PC-9 (cell line): ENCODE measurements at regions not wholly inside any gene's neighbourhood (a gene's known extent, or its start where the extent isn't known, plus 50 kb on each side); places are given as distances from the start of the nearest gene placed in this dataset.

Experiments used
- BruUV-seq: library from RNA; stranded (reverse); fragments of 400-500 nt; replicated peaks from 2 replicates; lab custom pipeline; 2021; lab: Mats Ljungman, UMichigan
- CTCF ChIA-PET: fragments of 300-600 bp; sonication (Branson Sonifier 250); formaldehyde crosslinking; loops from one replicate; lab custom pipeline; 2022; ENCODE audit warnings: antibody characterized with exemption; lab: Charles Lee
- POLR2A ChIA-PET: fragments of 300-600 bp; sonication (Branson Sonifier 250); formaldehyde crosslinking; loops from one replicate; lab custom pipeline; 2022; ENCODE audit warnings: antibody characterized with exemption; ENCODE audit not compliant: unreplicated experiment; lab: Charles Lee
- DNase-seq, 2 experiments: peaks; one replicate each; pipeline versions ENCODE4 v3.0.0 to v3.0.0-alpha.2; 2015 to 2022; ENCODE audit warnings: mixed read lengths in 1 of 2
- H2AFZ ChIP-seq: fragments of 200-600 bp; sonication (generic); 2 replicates; pipeline ENCODE4 v1.8.1; 2017; ENCODE audit warnings: antibody characterized with exemption
- H3F3A ChIP-seq: fragments of 200-600 bp; sonication (generic); 2 replicates; pipeline ENCODE4 v1.8.1; 2017; ENCODE audit warnings: antibody characterized with exemption, mild to moderate bottlenecking, low read depth; ENCODE audit not compliant: insufficient read depth
- H3K27ac ChIP-seq: fragments of 200-600 bp; sonication (generic); 2 replicates; pipeline ENCODE4 v1.6.1; 2016; ENCODE audit warnings: mixed run types
- H3K27me3 ChIP-seq: fragments of 200-600 bp; sonication (generic); 2 replicates; pipeline ENCODE4 v1.6.1; 2016; ENCODE audit warnings: low read depth, mixed run types; ENCODE audit not compliant: insufficient read depth
- H3K36me3 ChIP-seq: fragments of 200-600 bp; sonication (generic); 2 replicates; pipeline ENCODE4 v1.6.1; 2016; ENCODE audit warnings: low read depth, mixed run types
- H3K4me1 ChIP-seq: fragments of 200-600 bp; sonication (generic); replicated peaks from 2 replicates; pipeline ENCODE4 v1.6.1; 2016; ENCODE audit warnings: mixed run types; ENCODE audit not compliant: insufficient read depth
- H3K4me2 ChIP-seq: fragments of 200-600 bp; sonication (generic); 2 replicates; pipeline ENCODE4 v1.6.1; 2017; ENCODE audit warnings: mixed run types
- H3K4me3 ChIP-seq: fragments of 200-600 bp; sonication (generic); 2 replicates; pipeline ENCODE4 v1.6.1; 2016; ENCODE audit warnings: mixed run types
- H3K79me2 ChIP-seq: fragments of 200-600 bp; sonication (generic); 2 replicates; pipeline ENCODE4 v1.6.1; 2017; ENCODE audit warnings: low read depth, mixed run types
- H3K9me2 ChIP-seq: fragments of 200-600 bp; sonication (generic); 2 replicates; pipeline ENCODE4 v1.8.1; 2017; ENCODE audit warnings: mild to moderate bottlenecking; ENCODE audit not compliant: insufficient read depth
- H3K9me3 ChIP-seq: fragments of 200-600 bp; sonication (generic); 2 replicates; pipeline ENCODE4 v1.8.1; 2016; ENCODE audit warnings: low read depth; ENCODE audit not compliant: insufficient read depth
- H4K20me1 ChIP-seq: fragments of 200-600 bp; sonication (generic); 2 replicates; pipeline ENCODE4 v1.8.1; 2017; ENCODE audit not compliant: insufficient read depth
- CTCF ChIP-seq: fragments of 200-600 bp; sonication (generic); conservative IDR thresholded peaks from 2 replicates; pipeline ENCODE4 v1.6.1; 2017; ENCODE audit warnings: mixed run types, antibody characterized with exemption, mild to moderate bottlenecking, moderate library complexity
- EZH2 ChIP-seq: fragments of 200-600 bp; sonication (generic); IDR thresholded peaks from 2 replicates; pipeline ENCODE4 v1.8.0; 2017; ENCODE audit warnings: antibody characterized with exemption, low read depth
- intact Hi-C: fragments of 100-400 bp; cut with micrococcal nuclease; formaldehyde crosslinking; loops from one replicate; pipeline ENCODE4 v1.10.0; 2022; ENCODE audit not compliant: unreplicated experiment

DNA sequence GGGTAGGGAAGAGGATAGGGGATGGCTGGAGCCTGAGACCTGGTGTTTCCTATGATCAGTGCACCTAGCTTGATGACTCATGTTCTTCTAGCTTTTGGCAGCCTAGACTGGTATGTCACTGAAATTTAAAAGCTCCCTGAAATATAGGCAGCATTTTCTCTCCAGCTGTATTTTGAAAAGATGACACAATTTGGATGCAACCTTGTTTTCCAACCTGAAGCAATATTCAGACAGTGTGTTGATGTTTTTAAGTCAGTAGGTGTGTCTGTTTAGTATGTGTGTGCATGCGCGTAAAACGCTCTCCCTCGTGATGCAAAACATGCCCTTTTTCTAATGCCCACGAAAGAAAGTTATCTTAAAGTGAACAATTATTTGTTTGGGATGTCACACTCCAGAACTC is 58.5 kb downstream of the RPL22L1 start:
- BruUV-seq = no TSS peak
- intact Hi-C loops = no loop called here
- H3K9me2 ChIP-seq = no peaks in the 10 kb centered on the region
- H3K79me2 ChIP-seq = no peaks in the 10 kb centered on the region
- POLR2A ChIA-PET = interaction anchor here (0.5 to 1.5 kb wide), 6 partner anchors 37 to 516 kb away, joined by 3 to 8 read pairs (median 5); no protein-coding TSS in a partner anchor
- peaks cover 27% of the 10 kb centered on the region for H3F3A ChIP-seq
- no peak overlapping the region for H2AFZ ChIP-seq
- DNase-seq = peak; percentile 28 to 68
- peak overlapping the region; percentile 3; the same call in 1 of the 2 replicates for H3K4me2 ChIP-seq
- TF ChIP-seq CTCF = no peak
- no peak for TF ChIP-seq EZH2
- CTCF ChIA-PET = interaction anchor here (0.6 to 5.4 kb wide), 19 partner anchors 9 to 751 kb away, joined by 3 to 97 read pairs (median 4); no protein-coding TSS in a partner anchor
- H3K4me3 ChIP-seq = no peak overlapping the region
- no peaks in the 10 kb centered on the region for H3K27me3 ChIP-seq
- H3K9me3 ChIP-seq = no peaks in the 10 kb centered on the region
- H4K20me1 ChIP-seq = no peaks in the 10 kb centered on the region
- H3K4me1 ChIP-seq = peaks cover 55% of the 10 kb centered on the region
- H3K36me3 ChIP-seq = no peaks in the 10 kb centered on the region
- no peak overlapping the region for H3K27ac ChIP-seq

DNA sequence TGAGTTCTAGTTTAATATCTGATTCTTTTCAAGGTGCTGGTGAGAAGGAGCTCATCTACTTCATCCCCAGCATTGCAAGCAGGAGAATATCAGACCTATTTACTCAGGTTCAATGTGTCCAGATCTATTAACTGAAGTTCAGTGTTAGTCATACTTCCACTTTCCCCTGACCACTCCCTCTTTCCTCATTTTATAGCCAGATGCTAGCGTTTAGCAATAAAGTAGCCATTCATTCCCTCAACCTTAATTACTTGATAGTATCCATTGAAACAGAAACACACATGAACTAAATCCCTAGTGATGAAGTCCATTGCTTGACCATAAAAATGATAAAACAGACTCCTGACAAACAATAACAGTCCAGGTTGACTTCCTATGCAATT is 60.0 kb downstream of the RPL22L1 start:
- no peaks in the 10 kb centered on the region for H3K9me3 ChIP-seq
- peak in 1 of 2 experiments; percentile 80 for DNase-seq
- peaks cover 45% of the 10 kb centered on the region for H3K4me1 ChIP-seq
- H3F3A ChIP-seq = peaks cover 22% of the 10 kb centered on the region
- TF ChIP-seq CTCF = no peak
- TF ChIP-seq EZH2 = no peak
- H3K27me3 ChIP-seq = no peaks in the 10 kb centered on the region
- no peaks in the 10 kb centered on the region for H3K9me2 ChIP-seq
- peak overlapping the region; percentile 48 for H3K4me2 ChIP-seq
- CTCF ChIA-PET = interaction anchor here (0.6 to 5.4 kb wide), 10 partner anchors 71 to 628 kb away, joined by 3 to 97 read pairs (median 4); partner anchors contain the start of gene PHC3
- intact Hi-C loops = loop anchor here (1.0 to 5.0 kb wide), 10 partner anchors 57 to 1045 kb away; partner anchors contain the start of gene TERC
- no peaks in the 10 kb centered on the region for H3K79me2 ChIP-seq
- H3K27ac ChIP-seq = 0 out of 2 replicates have a peak overlapping the region, but pooled peaks have one; percentile 5
- no peak overlapping the region; the same call in 1 of the 2 replicates for H3K4me3 ChIP-seq
- POLR2A ChIA-PET = interaction anchor here (0.6 kb wide), 1 partner anchor 502 kb away, joined by 3 read pairs; no protein-coding TSS in a partner anchor
- H2AFZ ChIP-seq = no peak overlapping the region
- H3K36me3 ChIP-seq = no peaks in the 10 kb centered on the region
- no peaks in the 10 kb centered on the region for H4K20me1 ChIP-seq
- BruUV-seq = no TSS peak

- ChIA-PET POLR2A (interaction anchor here (0.6 kb wide), 1 partner anchor 501 kb away, joined by 3 read pairs; no protein-coding TSS in a partner anchor), CTCF (interaction anchor here (0.5 to 5.4 kb wide), 14 partner anchors 38 to 628 kb away, joined by 3 to 97 read pairs (median 3); partner anchors contain the start of gene PHC3)
- TF ChIP-seq CTCF (peak; percentile 87), EZH2 (no peak)
- H3F3A ChIP-seq = peaks cover 22% of the 10 kb centered on the region
- DNase-seq = peak; percentile 77 to 81
- H3K9me2 ChIP-seq = no peaks in the 10 kb centered on the region
- peaks cover 42% of the 10 kb centered on the region for H3K4me1 ChIP-seq
- peak overlapping the region; percentile 48 for H3K4me2 ChIP-seq
- no peaks in the 10 kb centered on the region for H4K20me1 ChIP-seq
- H3K27ac ChIP-seq = 0 out of 2 replicates have a peak overlapping the region, but pooled peaks have one; percentile 5
- BruUV-seq = no TSS peak
- H3K4me3 ChIP-seq = no peak overlapping the region; the same call in 1 of the 2 replicates
- no peak overlapping the region for H2AFZ ChIP-seq
- no peaks in the 10 kb centered on the region for H3K36me3 ChIP-seq
- intact Hi-C loops = loop anchor here (1.0 to 5.0 kb wide), 10 partner anchors 56 to 1044 kb away; partner anchors contain the start of gene TERC
- no peaks in the 10 kb centered on the region for H3K9me3 ChIP-seq
- H3K27me3 ChIP-seq = no peaks in the 10 kb centered on the region
- H3K79me2 ChIP-seq = no peaks in the 10 kb centered on the region
These were observed 60.7 kb downstream of the RPL22L1 start for GRCh38 chr3:170809007-170809974.
